K562 (cell line): ENCODE measurements at regions not wholly inside any gene's neighbourhood (a gene's known extent, or its start where the extent isn't known, plus 50 kb on each side); places are given as distances from the start of the nearest gene placed in this dataset.

Source experiments
- CBFA2T3 ChIP-seq: fragments of 450-650 bp; IDR thresholded peaks from 2 replicates; pipeline ENCODE4 v1.6.1; 2017
- CREB3L1 ChIP-seq: fragments of 450-650 bp; IDR thresholded peaks from 2 replicates; pipeline ENCODE4 v1.6.1; 2014; ENCODE audit warnings: low read depth, mild to moderate bottlenecking, moderate library complexity, borderline replicate concordance
- DEAF1 ChIP-seq: fragments of 450-650 bp; formaldehyde crosslinking; IDR thresholded peaks from 2 replicates; pipeline ENCODE4 v1.4.0; 2020; ENCODE audit warnings: mild to moderate bottlenecking, moderate library complexity
- DPF2 ChIP-seq: fragments of 450-650 bp; IDR thresholded peaks from 2 replicates; pipeline ENCODE4 v1.6.1; 2016
- ELF2 ChIP-seq: fragments of 250-450 bp; sonication (Bioruptor Pico); IDR thresholded peaks from 2 replicates; pipeline ENCODE4 v1.5.0; 2021; ENCODE audit warnings: mild to moderate bottlenecking
- FUS ChIP-seq: fragments of 200-400 bp; formaldehyde crosslinking; optimal IDR thresholded peaks from 2 replicates; pipeline ENCODE3; 2017; ENCODE audit warnings: low read depth, low read length
- GABPB1 ChIP-seq: sonication (generic); formaldehyde crosslinking; IDR thresholded peaks from 2 replicates; pipeline ENCODE4 v1.8.0; 2022; ENCODE audit warnings: mild to moderate bottlenecking, missing genetic modification reagents
- HDAC1 ChIP-seq, 2 experiments: fragments of 450-650 bp; IDR thresholded peaks; 2 replicates each; pipeline ENCODE4 v1.6.1; 2016 to 2017; ENCODE audit warnings: inconsistent platforms in 1 of 2, mild to moderate bottlenecking in 1 of 2, moderate library complexity in 1 of 2
- HMG20A ChIP-seq: fragments of 450-650 bp; formaldehyde crosslinking; conservative IDR thresholded peaks from 2 replicates; pipeline ENCODE4 v1.4.0; 2020; ENCODE audit warnings: mild to moderate bottlenecking, mixed read lengths
- HMGN3 ChIP-seq: IDR thresholded peaks from 2 replicates; pipeline ENCODE4 v1.6.1; 2011; ENCODE audit warnings: borderline replicate concordance, low read depth, mild to moderate bottlenecking, mixed read lengths, low read length; ENCODE audit not compliant: insufficient read length; ENCODE audit errors: extremely low read depth
- HNRNPK ChIP-seq: fragments of 200-400 bp; formaldehyde crosslinking; IDR thresholded peaks from one replicate; pipeline ENCODE4 v1.6.1; 2018; ENCODE audit warnings: mild to moderate bottlenecking, low read depth, low read length; ENCODE audit not compliant: poor library complexity, severe bottlenecking
- HNRNPL ChIP-seq: fragments of 200-400 bp; formaldehyde crosslinking; IDR thresholded peaks from 2 replicates; pipeline ENCODE4 v1.6.1; 2017; ENCODE audit warnings: low read depth, mild to moderate bottlenecking, low read length
- MITF ChIP-seq: IDR thresholded peaks from 2 replicates; pipeline ENCODE4 v1.6.1; 2014; ENCODE audit warnings: antibody characterized with exemption
- POLR3G ChIP-seq: IDR thresholded peaks from 2 replicates; pipeline ENCODE4 v1.6.1; 2011; ENCODE audit not compliant: insufficient read length, insufficient replicate concordance; ENCODE audit errors: extremely low read depth
- SMC3 ChIP-seq: conservative IDR thresholded peaks from 2 replicates; pipeline ENCODE4 v1.6.1; 2011; ENCODE audit warnings: low read depth, low read length, improper control_type of control experiment; ENCODE audit not compliant: insufficient read depth
- STAG1 ChIP-seq: sonication (generic); formaldehyde crosslinking; IDR thresholded peaks from 2 replicates; pipeline ENCODE4 v1.5.0; 2020; ENCODE audit warnings: missing genetic modification reagents, borderline replicate concordance
- TFAM ChIP-seq: fragments of 250-450 bp; sonication (Bioruptor Pico); conservative IDR thresholded peaks from 2 replicates; pipeline ENCODE4 v1.5.0; 2021; ENCODE audit warnings: mild to moderate bottlenecking, moderate library complexity
- TFE3 ChIP-seq: fragments of 450-650 bp; formaldehyde crosslinking; IDR thresholded peaks from 2 replicates; pipeline ENCODE4 v1.4.0; 2020; ENCODE audit warnings: mild to moderate bottlenecking, mixed read lengths
- ZNF263 ChIP-seq: sonication (generic); formaldehyde crosslinking; IDR thresholded peaks from 2 replicates; pipeline ENCODE4 v1.8.0; 2022; ENCODE audit warnings: mild to moderate bottlenecking, missing genetic modification reagents, borderline replicate concordance
- ZNF384 ChIP-seq: IDR thresholded peaks from 2 replicates; pipeline ENCODE4 v1.6.1; 2012; ENCODE audit warnings: low read depth, low read length, improper control_type of control experiment
- ZNF436 ChIP-seq: fragments of 250-450, 450-650 bp; sonication (Bioruptor Pico); formaldehyde crosslinking; IDR thresholded peaks from 2 replicates; pipeline ENCODE4 v1.7.0; 2020; ENCODE audit warnings: mild to moderate bottlenecking
- ZNF507 ChIP-seq: conservative IDR thresholded peaks from 2 replicates; pipeline ENCODE4 v1.6.1; 2017; ENCODE audit warnings: missing genetic modification characterization, missing compliant biosample characterization
- ZNF551 ChIP-seq: fragments of 250-450 bp; sonication (Bioruptor Pico); IDR thresholded peaks from 2 replicates; pipeline ENCODE4 v1.5.0; 2021; ENCODE audit warnings: mild to moderate bottlenecking, moderate library complexity

- TF ChIP-seq CREB3L1 (no peak), DPF2 (no peak), ZNF263 (CRISPR knock-in tag) (no peak), TFE3 (CRISPR knock-in tag) (no peak), HDAC1 (IDR thresholded peaks at IDR 0.05) (no peak), TFAM (CRISPR knock-in tag) (no peak), ZNF436 (CRISPR knock-in tag) (no peak), HMG20A (CRISPR knock-in tag) (no peak), HNRNPK (no peak), FUS (no peak), ZNF507 (tag) (no peak), GABPB1 (CRISPR knock-in tag) (no peak), ELF2 (no peak), ZNF384 (no peak), HNRNPL (no peak), CBFA2T3 (no peak), STAG1 (CRISPR knock-in tag) (peak; percentile 67; the same call in 1 of the 2 replicates), POLR3G (no peak), ZNF551 (CRISPR knock-in tag) (no peak), MITF (no peak), DEAF1 (CRISPR knock-in tag) (peak; percentile 76), SMC3 (peak; percentile 82), HMGN3 (no peak)
Measured at GRCh38 chr4:138919094-138919936, 96.3 kb upstream of the NOCT start (continued).
